Body of pancreas (tissue), 4 donors: ENCODE measurements at regions not wholly inside any gene's neighbourhood (a gene's known extent, or its start where the extent isn't known, plus 50 kb on each side); places are given as distances from the start of the nearest gene placed in this dataset.
A peak's percentile ranks its signal among the peaks of the same experiment; 100 is the strongest.

Experiments used
- ATAC-seq: fragments of 150-250 bp; one replicate; pipeline ENCODE4 v1.9.1; 2016
- DNase-seq, 4 donors: peaks; one replicate each; pipeline ENCODE4 v3.0.0-alpha.2; 2019
- H3K27ac ChIP-seq, 4 donors: fragments of 200-600 bp; sonication (generic); 1 replicate in 3 of 4; 2 replicates in 1 of 4; pipeline versions ENCODE4 v1.5.1 to v1.6.1; 2016 to 2019; ENCODE audit warnings: mild to moderate bottlenecking in 1 of 4, mixed read lengths in 1 of 4, moderate library complexity in 1 of 4
- H3K27me3 ChIP-seq, 2 donors: fragments of 200-600 bp; sonication (generic); one replicate each; pipeline ENCODE4 v1.6.0; 2016; ENCODE audit warnings: mild to moderate bottlenecking in 1 of 2
- H3K36me3 ChIP-seq, 2 donors: fragments of 200-600 bp; sonication (generic); replicated peaks in 1 of 2; 2 replicates each; pipeline ENCODE4 v1.5.1; 2016; ENCODE audit warnings: low read depth in 2 of 2; ENCODE audit not compliant: insufficient read depth in 1 of 2
- H3K4me1 ChIP-seq: fragments of 200-600 bp; sonication (generic); one replicate; pipeline ENCODE4 v1.6.0; 2016
- H3K4me3 ChIP-seq, 2 donors: fragments of 200-600 bp; sonication (generic); 1 replicate in 1 of 2; 2 replicates in 1 of 2; pipeline ENCODE4 v1.5.1; 2016 to 2019
- H3K9me3 ChIP-seq, 3 donors: fragments of 200-600 bp; sonication (generic); 1 replicate in 2 of 3; 2 replicates in 1 of 3; pipeline ENCODE4 v1.5.1; 2016
- POLR2A ChIP-seq, 3 donors: fragments of 450-650 bp; IDR thresholded peaks; one replicate each; pipeline ENCODE4 v1.6.1; 2016; ENCODE audit warnings: antibody characterized with exemption in 3 of 3, mild to moderate bottlenecking in 2 of 3
- WGBS, 2 donors: methylation state at CpG; one replicate each; pipeline ENCODE4 v1.1.5; 2017; 5-methylcytosine and 5-hydroxymethylcytosine counted together
- intact Hi-C: fragments of 100-400 bp; cut with DNase I; formaldehyde crosslinking; loops from one replicate; pipeline ENCODE4 v1.15.1; 2023
- TF ChIP-seq, protein P1 (sequence below), 7 experiments: fragments of 450-650 bp in 4 of 7; fragments of 200-600 bp in 3 of 7; sonication (generic) in 3 of 7; IDR thresholded peaks; one replicate each; pipeline ENCODE4 v1.5.1; 2016 to 2019; ENCODE audit warnings: antibody characterized with exemption in 7 of 7

DNA sequence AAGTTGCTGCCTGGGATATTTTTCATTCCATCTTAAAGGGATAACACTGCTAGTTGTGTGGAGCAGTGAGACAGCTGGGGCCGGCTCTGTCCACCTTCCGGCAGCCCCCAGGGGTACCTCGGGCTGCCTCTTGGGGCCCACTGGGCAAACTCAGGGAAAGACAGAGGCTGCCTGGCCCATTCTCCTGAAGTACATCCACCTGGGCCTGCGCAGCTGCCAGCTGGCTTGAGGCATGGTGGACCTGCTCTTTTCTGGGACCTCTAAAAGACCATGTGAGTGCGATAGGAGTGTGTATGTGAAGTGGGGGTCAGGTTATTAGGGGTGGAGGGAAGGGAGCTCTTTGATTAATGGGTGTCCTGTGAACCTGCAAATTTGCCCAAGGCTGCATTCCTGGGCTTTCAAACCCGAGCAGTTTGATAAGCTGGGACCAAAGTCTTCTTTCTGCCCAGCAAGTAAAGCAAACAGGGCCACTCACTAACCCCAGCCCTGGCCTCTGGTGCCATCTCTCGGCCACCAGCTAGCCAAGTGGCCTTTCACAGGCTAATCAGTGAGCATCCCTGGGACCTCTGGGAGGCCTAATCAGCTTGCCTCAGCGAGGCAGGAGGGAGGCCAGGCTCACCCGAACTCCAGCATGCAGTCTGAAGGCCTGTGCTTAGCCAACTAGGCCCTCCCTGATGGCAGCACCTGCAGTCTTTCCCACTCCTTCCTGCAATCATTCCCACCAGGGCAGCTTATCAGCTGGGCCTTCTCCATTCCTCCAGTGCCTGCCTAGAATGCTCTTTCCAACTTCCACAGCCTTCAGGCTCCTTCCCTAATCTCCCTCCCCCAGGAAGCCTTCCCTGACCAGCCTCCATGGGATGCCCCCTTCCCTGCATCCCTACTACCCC is 954.7 kb upstream of the ZNF722 start:
- intact Hi-C loops: no loop called here
- H3K4me1 ChIP-seq: no peaks in the 10 kb centered on the region
- WGBS, 2 donors: 33 to 42% methylated on average over 5 to 9 of the region's 9 CpGs
- DNase-seq (peak in 1 of 4 donors; percentile 5), ATAC-seq (no peak)
- no peaks in the 10 kb centered on the region for H3K27me3 ChIP-seq
- H3K9me3 ChIP-seq: no peaks in the 10 kb centered on the region
- H3K27ac ChIP-seq: no peak overlapping the region
- no peaks in the 10 kb centered on the region for H3K36me3 ChIP-seq
- no peak for TF ChIP-seq POLR2A (IDR thresholded peaks at IDR 0.05)
- TF ChIP-seq, protein P1, sequence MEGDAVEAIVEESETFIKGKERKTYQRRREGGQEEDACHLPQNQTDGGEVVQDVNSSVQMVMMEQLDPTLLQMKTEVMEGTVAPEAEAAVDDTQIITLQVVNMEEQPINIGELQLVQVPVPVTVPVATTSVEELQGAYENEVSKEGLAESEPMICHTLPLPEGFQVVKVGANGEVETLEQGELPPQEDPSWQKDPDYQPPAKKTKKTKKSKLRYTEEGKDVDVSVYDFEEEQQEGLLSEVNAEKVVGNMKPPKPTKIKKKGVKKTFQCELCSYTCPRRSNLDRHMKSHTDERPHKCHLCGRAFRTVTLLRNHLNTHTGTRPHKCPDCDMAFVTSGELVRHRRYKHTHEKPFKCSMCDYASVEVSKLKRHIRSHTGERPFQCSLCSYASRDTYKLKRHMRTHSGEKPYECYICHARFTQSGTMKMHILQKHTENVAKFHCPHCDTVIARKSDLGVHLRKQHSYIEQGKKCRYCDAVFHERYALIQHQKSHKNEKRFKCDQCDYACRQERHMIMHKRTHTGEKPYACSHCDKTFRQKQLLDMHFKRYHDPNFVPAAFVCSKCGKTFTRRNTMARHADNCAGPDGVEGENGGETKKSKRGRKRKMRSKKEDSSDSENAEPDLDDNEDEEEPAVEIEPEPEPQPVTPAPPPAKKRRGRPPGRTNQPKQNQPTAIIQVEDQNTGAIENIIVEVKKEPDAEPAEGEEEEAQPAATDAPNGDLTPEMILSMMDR (IDR thresholded peaks at IDR 0.05): no peak
- no peak overlapping the region for H3K4me3 ChIP-seq

DNA sequence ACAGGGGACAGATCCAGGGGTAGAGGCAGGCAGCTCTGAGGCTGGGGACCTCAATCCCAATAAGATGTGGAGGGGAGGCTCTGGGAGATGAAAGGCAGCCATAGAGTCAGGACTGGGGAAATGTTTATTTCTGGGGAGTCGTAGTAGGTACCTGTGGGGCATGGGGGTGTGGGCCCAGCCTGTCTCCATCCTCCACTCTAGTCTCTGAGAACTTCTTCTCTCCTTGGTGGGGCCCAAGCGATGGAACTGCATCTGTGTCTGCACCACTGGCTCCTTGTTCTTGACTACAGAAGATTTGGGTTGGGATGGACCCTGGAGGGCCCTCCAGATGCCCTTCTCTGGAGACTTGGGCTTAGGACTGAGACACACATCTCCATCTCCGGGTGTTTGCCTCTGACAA is 953.9 kb upstream of the ZNF722 start:
- intact Hi-C loops: no loop called here
- DNase-seq (no peak), ATAC-seq (no peak)
- Histone ChIP-seq H3K27ac (no peak overlapping the region), H3K4me1 (no peaks in the 10 kb centered on the region), H3K27me3 (no peaks in the 10 kb centered on the region), H3K4me3 (no peak overlapping the region), H3K36me3 (no peaks in the 10 kb centered on the region), H3K9me3 (no peaks in the 10 kb centered on the region)
- WGBS, 2 donors: 30 to 51% methylated on average over 2 to 3 of the region's 3 CpGs
- TF ChIP-seq POLR2A (IDR thresholded peaks at IDR 0.05): no peak
- TF ChIP-seq, protein P1 (IDR thresholded peaks at IDR 0.05): no peak

DNA sequence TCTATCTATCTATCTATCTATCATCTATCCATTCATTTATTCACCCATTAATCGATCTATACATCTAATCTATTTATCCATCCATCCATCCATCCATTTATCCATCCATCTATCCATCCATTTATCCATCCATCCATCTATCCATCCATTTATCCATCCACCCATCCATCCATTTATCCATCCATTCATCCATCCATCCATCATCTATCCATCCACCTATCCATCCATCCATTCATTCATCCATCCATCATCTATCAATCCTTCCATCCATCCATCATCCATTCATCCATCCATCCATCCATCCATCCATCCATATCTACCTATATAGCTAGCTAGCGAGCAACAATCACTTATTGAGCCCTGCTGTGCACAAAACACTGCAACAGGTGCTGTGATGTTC is 953.1 kb upstream of the ZNF722 start:
- Histone ChIP-seq H3K36me3 (no peaks in the 10 kb centered on the region), H3K9me3 (no peaks in the 10 kb centered on the region), H3K27me3 (no peaks in the 10 kb centered on the region), H3K4me1 (no peaks in the 10 kb centered on the region), H3K4me3 (no peak overlapping the region), H3K27ac (no peak overlapping the region)
- no peak for ATAC-seq
- intact Hi-C loops: no loop called here
- TF ChIP-seq POLR2A (IDR thresholded peaks at IDR 0.05): no peak
- TF ChIP-seq, protein P1 (IDR thresholded peaks at IDR 0.05): no peak
- no peak for DNase-seq
- WGBS, 2 donors: 32 to 41% methylated on average over 2 of the region's 2 CpGs

DNA sequence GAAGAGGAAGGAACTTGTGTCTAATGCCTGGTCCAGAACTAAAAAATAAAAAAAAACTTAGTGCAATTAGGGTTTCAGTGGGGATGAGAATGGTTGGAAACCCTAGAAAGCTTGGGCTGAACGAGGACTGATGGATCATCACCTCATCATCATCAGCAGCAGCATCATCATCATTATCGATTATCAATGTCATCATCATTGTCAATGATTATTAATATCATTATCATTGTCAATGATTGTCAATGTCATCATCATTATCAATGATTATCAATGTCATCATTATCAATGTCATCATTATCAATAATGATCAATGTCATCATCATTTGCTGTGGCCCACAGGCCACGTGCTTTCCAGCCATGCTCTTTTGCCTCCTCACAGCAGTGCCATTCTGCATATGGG is 952.0 kb upstream of the ZNF722 start:
- no peak for TF ChIP-seq POLR2A (IDR thresholded peaks at IDR 0.05)
- TF ChIP-seq, protein P1 (IDR thresholded peaks at IDR 0.05): no peak
- intact Hi-C loops: no loop called here
- WGBS, 2 donors: 40 to 62% methylated on average over 3 of the region's 3 CpGs
- DNase-seq (no peak), ATAC-seq (no peak)
- Histone ChIP-seq H3K27me3 (no peaks in the 10 kb centered on the region), H3K27ac (no peak overlapping the region), H3K4me1 (no peaks in the 10 kb centered on the region), H3K36me3 (no peaks in the 10 kb centered on the region), H3K4me3 (no peak overlapping the region), H3K9me3 (no peaks in the 10 kb centered on the region)

DNA sequence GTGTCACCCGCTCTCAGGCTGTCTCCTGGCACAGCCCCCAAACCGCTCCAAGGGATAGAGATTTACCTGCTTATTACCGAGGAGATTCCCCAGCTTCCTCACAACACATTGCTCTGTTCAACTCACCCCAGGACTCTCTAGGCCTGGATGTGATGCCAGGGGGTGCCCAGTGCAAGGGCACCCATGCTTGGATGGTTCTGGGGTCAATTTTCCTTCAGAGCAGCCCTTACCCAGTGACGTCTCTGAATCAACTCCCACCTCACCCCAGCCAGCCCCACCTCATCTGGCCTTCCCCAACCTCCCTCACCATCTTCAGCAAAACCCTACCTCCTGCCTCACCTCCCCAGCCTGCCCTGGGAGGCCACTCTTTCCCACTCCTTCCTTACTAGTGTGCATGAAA is 951.6 kb upstream of the ZNF722 start:
- Histone ChIP-seq H3K4me1 (no peaks in the 10 kb centered on the region), H3K36me3 (no peaks in the 10 kb centered on the region), H3K9me3 (no peaks in the 10 kb centered on the region), H3K27me3 (no peaks in the 10 kb centered on the region), H3K4me3 (no peak overlapping the region), H3K27ac (no peak overlapping the region)
- DNase-seq: no peak
- no peak for ATAC-seq
- intact Hi-C loops: no loop called here
- 56 to 65% methylated on average over 4 of the region's 4 CpGs for WGBS, 2 donors
- TF ChIP-seq, protein P1 (IDR thresholded peaks at IDR 0.05): no peak
- no peak for TF ChIP-seq POLR2A (IDR thresholded peaks at IDR 0.05)
